ENCODE measurements at regions not wholly inside any gene's neighbourhood (a gene's known extent, or its start where the extent isn't known, plus 50 kb on each side); places are given as distances from the start of the nearest gene placed in this dataset.
"Not testable (repeated sequence)": the region's sequence is repeated elsewhere in the genome, so short reads cannot be mapped to it uniquely, and the experiment has no call there.

DNA sequence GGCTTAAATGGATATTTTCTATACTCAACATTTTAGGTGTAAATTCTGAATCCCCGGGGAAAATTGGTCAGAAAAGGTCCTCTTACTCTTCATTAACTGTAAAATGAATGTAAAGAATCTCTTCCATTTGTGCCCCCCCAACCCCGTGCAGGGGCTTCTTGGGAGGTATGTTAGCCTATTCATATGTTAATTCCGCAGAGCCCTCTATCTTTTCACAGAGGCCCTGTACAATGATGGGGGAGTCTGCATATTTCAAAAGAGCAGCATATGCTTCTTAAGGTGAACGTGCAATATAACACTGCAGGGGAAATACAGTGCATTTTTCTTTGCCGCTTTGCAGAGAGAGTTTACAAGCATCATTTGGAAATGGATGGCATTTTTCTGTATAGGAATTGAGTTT lies 88.5 kb upstream of the CXorf66 start:
- DNase-seq, result no peak

GRCh38 chrX:140050906-140051305 lies 85.6 kb upstream of the CXorf66 start:
- DNase-seq, result no peak

DNA sequence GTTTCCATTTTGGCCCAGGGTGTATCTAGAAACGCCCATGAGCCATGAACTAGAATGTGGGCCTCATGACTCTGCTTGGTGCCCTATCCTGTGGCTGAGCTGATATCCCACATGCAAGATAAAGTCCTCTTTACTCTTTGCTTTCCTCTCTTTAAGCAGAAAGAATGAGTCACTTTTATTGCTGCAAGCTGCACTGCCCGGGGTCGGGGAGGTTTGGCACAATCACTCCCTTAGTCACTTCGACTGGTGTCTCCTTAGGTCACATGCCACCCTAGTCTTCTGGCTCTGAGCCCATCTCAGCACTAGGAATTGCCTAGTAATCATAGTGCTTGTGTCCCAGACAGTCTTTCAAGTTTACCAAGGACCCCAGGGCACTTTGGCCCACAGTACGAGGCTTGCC lies 75.1 kb upstream of the CXorf66 start:
- DNase-seq, result no peak

- no peak for DNase-seq
Observed at GRCh38 chrX:140038842-140039241, 73.5 kb upstream of the CXorf66 start.

- no peak for DNase-seq
Observed at GRCh38 chrX:140034916-140035315, 69.6 kb upstream of the CXorf66 start.

- DNase-seq, result no peak
Observed at GRCh38 chrX:140022482-140022881, 57.2 kb upstream of the CXorf66 start.

DNA sequence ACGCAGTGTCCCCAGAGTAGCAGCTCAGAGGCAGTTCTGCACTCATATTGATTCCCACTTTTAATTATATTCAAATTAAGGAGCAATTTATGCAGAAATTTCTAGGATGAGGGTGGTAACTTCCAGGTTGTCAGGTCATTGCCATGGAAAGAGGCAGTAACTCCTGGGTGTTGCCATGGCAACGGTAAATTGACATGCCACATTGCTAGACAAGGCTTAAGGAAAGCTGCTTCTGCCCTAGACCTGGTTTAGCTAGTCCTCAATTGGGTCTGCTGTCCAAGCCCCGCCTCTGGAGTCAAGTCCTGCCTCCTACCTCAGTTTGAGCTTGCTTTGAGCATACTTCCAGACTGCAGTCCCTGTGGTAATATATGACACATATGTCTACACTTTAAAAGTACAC lies 53.8 kb upstream of the CXorf66 start:
- not testable (repeated sequence) for DNase-seq

Measured in femur (tissue), 1 donor.